Mononuclear cell (primary cell): ENCODE measurements at regions not wholly inside any gene's neighbourhood (a gene's known extent, or its start where the extent isn't known, plus 50 kb on each side); places are given as distances from the start of the nearest gene placed in this dataset.
"Not testable (repeated sequence)": the region's sequence is repeated elsewhere in the genome, so short reads cannot be mapped to it uniquely, and the experiment has no call there.

Experiments
- H3K27me3 ChIP-seq: 2 replicates; pipeline ENCODE4 v1.6.0; 2011; ENCODE audit warnings: low read length, control low read depth; ENCODE audit not compliant: insufficient read depth
- H3K4me1 ChIP-seq: 2 replicates; pipeline ENCODE4 v1.5.1; 2011; ENCODE audit warnings: mild to moderate bottlenecking, low read length, control low read depth; ENCODE audit not compliant: insufficient read depth
- H3K4me3 ChIP-seq: 2 replicates; pipeline ENCODE4 v1.5.1; 2011; ENCODE audit warnings: mild to moderate bottlenecking, low read length, moderate library complexity
- H3K9me3 ChIP-seq: 2 replicates; pipeline ENCODE4 v1.5.1; 2011; ENCODE audit warnings: low read depth, mild to moderate bottlenecking, control low read depth, low read length

DNA sequence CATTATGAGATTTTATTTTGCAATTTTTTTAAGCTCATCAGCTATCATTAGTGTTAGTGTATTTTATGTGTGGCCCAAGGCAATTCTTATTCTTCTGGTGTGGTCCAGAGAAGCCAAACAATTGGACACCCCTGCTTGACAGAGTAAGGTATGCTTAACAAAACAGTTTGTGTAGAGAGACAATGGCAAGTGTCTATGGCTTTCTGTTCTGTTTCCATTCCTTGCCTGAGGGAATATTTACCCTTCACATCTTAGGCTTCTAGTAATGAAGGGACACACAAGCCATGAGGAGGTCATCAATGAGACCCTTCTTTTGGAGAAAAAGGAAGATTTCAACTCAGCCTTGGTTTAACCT is 1278.4 kb upstream of the TENM4 start:
- Histone ChIP-seq H3K9me3 (no peaks in the 10 kb centered on the region), H3K4me1 (no peaks in the 10 kb centered on the region), H3K27me3 (no peaks in the 10 kb centered on the region), H3K4me3 (no peak overlapping the region)

DNA sequence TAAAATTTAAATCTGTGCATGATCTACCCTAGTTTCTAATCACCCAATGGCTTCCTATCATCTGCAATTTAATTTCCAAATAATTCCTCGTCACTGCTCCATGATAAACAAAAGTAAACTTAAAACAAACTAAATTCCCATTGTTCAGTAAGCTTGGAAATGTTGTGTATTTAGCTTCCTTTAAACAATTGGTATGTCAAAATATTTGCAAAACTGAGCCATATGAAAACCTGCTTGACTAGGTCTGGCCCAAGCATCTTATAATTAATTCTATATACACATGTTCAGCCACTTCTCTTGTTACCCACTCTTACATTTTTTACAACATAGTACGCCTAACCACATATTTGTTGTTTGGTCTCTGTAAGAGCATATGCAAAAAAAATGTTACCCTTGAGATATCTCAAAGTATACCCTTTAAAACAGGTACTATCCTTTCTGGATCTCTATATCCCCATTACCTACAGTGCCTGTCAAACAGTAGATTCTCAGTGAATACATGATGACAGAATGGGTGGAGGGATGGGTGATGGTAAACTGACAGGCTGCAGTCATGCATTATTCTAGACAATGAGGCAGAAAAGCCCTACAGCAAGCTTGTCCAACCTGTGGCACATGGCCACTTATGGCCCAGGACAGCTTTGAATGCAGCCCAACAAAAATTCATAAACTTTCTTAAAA is 1277.9 kb upstream of the TENM4 start:
- no peaks in the 10 kb centered on the region for H3K9me3 ChIP-seq

DNA sequence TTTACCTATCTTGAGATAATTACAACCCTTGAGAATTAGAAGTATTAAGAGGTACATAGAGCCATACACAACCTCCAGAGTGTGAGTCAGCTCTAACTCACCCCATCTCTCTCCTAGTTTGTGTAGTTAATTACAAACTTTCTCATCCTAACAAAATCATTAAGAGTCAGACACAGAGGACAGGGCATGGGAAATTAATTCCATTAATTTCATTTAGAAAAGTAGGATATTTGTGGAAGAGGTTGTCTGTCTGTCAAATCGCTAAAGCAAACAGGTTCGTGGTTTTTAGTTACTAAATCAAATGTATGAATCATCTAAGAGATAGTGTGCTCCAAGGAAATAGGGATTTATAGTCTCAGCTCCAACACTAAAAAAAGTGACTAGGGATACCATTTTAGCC is 1261.4 kb upstream of the TENM4 start:
- H3K9me3 ChIP-seq = peaks cover 5% of the 10 kb centered on the region
- no peaks in the 10 kb centered on the region for H3K27me3 ChIP-seq
- H3K4me1 ChIP-seq = no peaks in the 10 kb centered on the region
- H3K4me3 ChIP-seq = no peak overlapping the region

More for the DNA sequence above, 1277.9 kb upstream of the TENM4 start:
- Histone ChIP-seq H3K4me3 (no peak overlapping the region), H3K27me3 (no peaks in the 10 kb centered on the region), H3K4me1 (no peaks in the 10 kb centered on the region)

DNA sequence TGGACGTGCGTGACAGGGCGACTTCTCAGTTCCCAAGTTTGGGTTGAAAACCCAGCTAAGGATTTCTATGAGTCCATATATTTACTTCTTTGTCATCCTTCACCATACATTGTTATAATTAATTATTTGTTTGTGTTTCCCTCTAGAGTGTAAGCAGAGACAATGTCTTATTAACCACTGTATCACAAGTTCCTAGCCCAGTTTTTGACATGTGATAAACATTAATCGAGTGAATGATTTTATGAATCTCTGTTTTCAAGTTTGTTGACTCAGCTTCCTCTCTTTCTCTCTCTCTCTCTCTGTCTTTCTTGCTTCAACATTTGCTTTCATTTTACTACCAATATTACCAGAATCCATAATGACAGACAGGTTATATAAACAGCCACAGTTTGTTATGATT is 1259.6 kb upstream of the TENM4 start:
- Histone ChIP-seq H3K4me3 (no peak overlapping the region), H3K4me1 (no peaks in the 10 kb centered on the region), H3K9me3 (peaks cover 5% of the 10 kb centered on the region), H3K27me3 (no peaks in the 10 kb centered on the region)

DNA sequence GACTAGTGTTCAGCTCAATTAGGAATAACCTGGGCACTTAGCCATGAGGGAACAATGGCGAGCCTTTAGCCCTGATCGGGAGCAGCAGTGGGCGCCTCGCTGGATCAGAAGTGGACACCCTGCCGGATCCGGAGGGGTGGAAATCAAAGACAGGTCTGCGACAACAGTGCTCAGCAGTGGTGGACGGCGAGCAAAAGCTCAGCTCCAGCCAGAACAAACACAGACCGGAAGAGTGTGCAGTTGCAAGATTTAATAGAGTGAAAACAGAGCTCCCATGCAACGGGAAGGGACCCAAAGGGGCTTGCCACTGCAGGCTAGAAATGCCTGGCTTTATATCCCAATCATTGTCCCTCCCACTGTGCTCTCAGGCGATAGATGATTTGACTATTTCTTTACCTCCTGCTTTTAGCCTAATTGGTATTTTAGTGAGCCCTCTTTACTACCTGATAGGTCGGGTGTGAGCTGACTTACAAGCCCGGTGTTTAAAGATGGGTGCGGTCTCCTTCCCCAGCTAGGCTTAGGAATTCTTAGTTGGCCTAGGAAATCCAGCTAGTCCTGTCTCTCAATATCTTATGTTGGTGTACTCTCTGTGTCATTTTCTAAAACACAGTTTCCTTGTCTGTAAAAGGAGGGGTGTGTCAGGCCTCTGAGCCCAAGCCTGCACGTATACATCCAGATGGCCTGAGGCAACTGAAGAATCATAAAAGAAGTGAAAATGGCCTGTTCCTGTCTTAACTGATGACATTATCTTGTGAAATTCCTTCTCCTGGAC is 1258.8 kb upstream of the TENM4 start:
- not testable (repeated sequence) for H3K4me3 ChIP-seq, H3K27me3 ChIP-seq, H3K9me3 ChIP-seq, H3K4me1 ChIP-seq

DNA sequence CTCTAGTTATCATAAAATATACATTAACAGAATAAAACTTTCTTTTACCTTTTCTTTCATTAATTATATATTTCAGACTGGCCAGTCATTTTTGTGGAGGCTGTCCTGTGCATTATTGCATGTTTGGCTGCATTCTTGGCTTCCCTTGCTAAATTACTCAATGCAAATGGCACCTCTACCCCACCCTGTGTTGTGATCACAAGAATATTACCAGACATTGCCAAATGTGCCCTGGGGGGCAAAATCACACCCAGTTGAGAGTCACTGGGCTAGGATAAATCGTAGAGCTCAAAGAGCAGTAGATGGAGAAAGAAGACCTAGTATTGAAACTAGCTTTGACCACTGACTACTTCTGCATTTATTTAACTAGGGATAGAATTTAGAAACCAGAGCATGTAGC is 1257.8 kb upstream of the TENM4 start:
- Histone ChIP-seq H3K27me3 (no peaks in the 10 kb centered on the region), H3K9me3 (no peaks in the 10 kb centered on the region), H3K4me1 (no peaks in the 10 kb centered on the region), H3K4me3 (no peak overlapping the region)

DNA sequence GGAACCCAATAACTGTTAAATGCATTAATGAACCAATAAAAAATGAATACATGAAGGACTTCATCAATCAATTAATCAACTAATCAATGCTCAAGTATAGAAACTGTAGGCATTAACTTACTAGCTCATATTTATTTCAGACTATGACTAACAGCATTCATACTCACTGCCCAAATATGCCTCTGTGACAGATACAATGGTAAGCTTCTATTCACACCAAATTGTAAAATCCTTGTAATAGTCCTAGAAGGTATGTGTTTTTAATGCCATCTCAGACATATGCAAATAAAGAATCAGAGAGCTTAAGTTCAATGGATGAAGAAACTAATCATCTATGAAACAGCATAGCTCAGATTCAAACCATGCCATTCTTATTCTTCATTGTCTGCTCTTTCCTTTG is 1253.6 kb upstream of the TENM4 start:
- H3K4me1 ChIP-seq = no peaks in the 10 kb centered on the region
- no peak overlapping the region for H3K4me3 ChIP-seq
- no peaks in the 10 kb centered on the region for H3K9me3 ChIP-seq
- no peaks in the 10 kb centered on the region for H3K27me3 ChIP-seq

DNA sequence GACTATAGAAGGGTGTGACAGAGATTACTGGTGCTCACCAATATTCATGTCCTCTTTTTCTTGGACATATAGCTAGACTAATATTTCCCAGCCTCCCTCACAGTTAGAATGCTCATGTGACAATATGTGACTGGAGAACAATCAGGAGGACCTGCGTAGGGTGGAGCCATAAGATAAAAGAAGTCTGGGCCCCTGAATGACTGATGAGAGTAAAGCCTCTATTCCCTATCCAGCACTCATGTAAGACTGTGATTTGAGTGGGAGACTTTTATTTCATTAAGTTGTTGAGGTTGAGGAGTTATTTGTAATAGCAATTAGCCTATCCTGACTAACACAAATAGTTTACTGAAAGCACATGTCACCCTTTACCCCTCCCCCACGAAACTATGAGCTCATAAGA is 1247.1 kb upstream of the TENM4 start:
- no peaks in the 10 kb centered on the region for H3K4me1 ChIP-seq
- no peaks in the 10 kb centered on the region for H3K27me3 ChIP-seq
- H3K4me3 ChIP-seq = no peak overlapping the region
- H3K9me3 ChIP-seq = no peaks in the 10 kb centered on the region

DNA sequence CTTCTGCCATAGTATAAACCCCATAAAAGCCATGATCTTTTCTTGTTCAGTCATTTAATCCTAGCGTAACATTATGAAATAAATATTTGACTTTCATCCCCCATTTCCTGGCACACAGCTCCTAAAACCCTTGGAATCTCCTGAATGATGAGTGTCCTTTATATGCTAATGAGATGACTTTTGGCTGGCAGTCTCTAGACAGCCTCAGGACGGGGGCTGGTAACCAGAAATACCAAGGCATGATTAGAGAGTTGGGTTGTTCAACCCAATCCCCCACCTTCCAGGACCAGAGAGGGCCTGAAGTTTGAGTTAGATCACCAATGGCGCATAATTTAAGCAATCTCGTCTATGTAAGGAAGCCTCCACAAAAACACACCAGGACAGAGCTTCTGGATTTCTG is 1246.1 kb upstream of the TENM4 start:
- H3K9me3 ChIP-seq = no peaks in the 10 kb centered on the region

DNA sequence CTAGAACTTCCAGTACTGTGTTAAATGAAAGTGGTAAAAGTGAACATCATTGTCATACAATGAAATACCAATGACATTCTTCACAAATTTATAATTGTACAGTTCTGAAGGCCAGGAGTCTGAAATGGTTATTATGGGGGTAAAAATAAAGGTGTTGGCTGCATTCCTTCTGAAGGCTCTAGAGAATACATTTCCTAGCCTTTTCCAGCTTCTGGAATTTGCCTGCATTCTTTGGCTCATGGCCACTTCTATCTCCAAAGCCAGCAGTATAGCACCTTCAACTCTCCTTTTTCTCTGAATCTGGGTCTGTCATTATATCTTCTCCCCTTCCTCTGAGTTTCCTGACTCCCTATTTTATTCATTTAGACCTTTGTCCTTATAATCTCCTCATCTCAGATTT is 1232.7 kb upstream of the TENM4 start:
- H3K27me3 ChIP-seq = no peaks in the 10 kb centered on the region
- no peaks in the 10 kb centered on the region for H3K4me1 ChIP-seq
- no peak overlapping the region for H3K4me3 ChIP-seq
- peaks cover 6% of the 10 kb centered on the region for H3K9me3 ChIP-seq

More for the DNA sequence above, 1246.1 kb upstream of the TENM4 start:
- no peaks in the 10 kb centered on the region for H3K27me3 ChIP-seq
- H3K4me3 ChIP-seq = no peak overlapping the region
- H3K4me1 ChIP-seq = no peaks in the 10 kb centered on the region

DNA sequence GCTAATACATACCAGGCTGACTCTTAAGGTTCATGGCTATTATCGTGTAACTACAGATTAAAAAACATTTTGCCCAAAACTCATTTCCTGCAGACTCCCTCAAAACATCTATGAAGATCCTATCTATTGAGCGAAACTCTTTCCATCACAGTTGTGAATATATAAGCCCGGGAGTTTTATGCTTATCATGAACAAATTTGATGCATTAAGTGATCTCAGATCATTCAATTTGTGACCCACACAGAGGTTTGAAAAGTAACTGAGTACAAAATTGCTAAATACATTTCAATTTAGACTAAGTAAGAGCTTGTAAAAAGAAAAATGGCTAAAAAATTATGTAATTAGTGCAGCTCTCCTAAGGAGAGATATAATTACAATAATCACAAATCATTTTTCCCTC is 1228.8 kb upstream of the TENM4 start:
- Histone ChIP-seq H3K9me3 (no peaks in the 10 kb centered on the region), H3K4me3 (no peak overlapping the region), H3K4me1 (no peaks in the 10 kb centered on the region), H3K27me3 (no peaks in the 10 kb centered on the region)

DNA sequence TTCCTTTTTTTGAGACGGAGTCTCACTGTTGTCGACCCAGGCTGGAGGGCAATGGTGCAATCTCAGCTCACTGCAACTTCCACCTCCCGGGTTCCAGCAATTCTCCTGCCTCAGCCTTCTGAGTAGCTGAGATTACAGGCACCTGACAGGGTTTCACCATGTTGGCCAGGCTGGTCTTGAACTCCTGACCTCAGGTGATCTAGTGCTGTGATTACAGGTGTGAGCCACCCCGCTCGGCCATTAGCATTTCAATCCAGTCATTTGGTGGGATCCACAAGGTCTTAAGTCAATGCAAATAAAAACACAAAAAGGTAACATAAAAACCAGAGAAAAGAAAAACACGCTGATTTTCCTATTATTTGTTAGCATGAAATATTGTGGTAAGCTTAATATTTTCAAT is 1227.2 kb upstream of the TENM4 start:
- no peaks in the 10 kb centered on the region for H3K9me3 ChIP-seq
- no peak overlapping the region for H3K4me3 ChIP-seq
- H3K27me3 ChIP-seq = no peaks in the 10 kb centered on the region
- no peaks in the 10 kb centered on the region for H3K4me1 ChIP-seq

DNA sequence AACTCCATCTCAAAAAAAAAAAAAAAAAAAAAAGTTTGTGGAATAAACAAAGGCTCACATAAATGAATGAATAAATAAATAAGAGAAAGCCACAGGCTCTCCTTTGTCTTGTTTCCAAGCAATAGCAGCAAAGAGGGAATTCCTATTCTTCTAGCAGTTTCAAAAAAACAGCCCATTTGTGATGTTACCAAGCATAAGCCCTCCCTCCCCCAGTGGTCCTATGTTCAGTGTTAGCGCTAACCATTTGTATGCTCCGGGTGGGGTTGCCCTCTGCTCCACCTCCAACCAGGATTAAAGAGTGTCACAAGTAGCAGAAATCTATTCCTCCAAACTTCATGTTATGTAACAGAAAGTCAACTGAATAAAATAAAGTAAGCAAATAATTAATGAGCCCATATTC is 1215.0 kb upstream of the TENM4 start:
- no peak overlapping the region for H3K4me3 ChIP-seq
- H3K9me3 ChIP-seq = no peaks in the 10 kb centered on the region
- no peaks in the 10 kb centered on the region for H3K27me3 ChIP-seq
- no peaks in the 10 kb centered on the region for H3K4me1 ChIP-seq

DNA sequence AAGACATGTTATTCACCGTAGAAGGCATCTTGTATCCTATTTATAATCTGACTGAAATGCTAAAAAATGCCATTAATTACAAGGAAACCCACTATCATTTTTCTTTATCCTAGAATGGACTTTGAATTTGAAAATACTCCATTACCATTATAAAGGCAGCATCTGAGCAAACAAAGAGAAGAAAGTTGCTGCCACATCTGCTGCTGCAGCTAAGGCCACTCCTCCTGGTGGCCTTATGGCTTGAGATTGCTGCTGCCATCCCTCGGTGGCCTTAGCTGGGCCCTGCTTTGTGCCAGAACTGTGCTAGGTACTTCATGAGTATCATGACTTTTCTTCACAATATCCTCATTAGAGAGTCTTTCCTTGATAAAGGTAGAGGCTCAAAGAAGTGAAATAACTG is 1210.1 kb upstream of the TENM4 start:
- Histone ChIP-seq H3K4me3 (no peak overlapping the region), H3K4me1 (no peaks in the 10 kb centered on the region), H3K27me3 (no peaks in the 10 kb centered on the region), H3K9me3 (no peaks in the 10 kb centered on the region)

DNA sequence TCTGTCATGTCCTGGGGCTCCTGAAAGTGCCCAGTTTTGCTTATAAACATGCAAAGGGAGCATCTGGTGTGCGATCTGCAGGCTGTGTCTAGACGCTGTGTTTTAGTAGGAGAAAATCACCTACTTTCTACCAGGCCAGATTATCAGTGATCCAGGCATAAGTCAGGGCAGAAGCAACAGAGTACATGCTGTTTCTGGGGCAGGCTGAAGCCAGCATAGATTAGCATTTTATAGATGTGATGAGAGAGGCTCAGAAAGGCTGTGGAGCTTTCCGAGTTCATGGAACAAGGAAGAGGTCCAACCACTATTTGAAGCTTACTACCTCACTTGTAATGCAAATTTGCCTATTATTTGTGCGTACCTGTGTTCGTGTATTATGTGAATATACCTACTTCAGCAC is 1208.4 kb upstream of the TENM4 start:
- Histone ChIP-seq H3K4me1 (no peaks in the 10 kb centered on the region), H3K4me3 (no peak overlapping the region), H3K27me3 (no peaks in the 10 kb centered on the region), H3K9me3 (no peaks in the 10 kb centered on the region)

DNA sequence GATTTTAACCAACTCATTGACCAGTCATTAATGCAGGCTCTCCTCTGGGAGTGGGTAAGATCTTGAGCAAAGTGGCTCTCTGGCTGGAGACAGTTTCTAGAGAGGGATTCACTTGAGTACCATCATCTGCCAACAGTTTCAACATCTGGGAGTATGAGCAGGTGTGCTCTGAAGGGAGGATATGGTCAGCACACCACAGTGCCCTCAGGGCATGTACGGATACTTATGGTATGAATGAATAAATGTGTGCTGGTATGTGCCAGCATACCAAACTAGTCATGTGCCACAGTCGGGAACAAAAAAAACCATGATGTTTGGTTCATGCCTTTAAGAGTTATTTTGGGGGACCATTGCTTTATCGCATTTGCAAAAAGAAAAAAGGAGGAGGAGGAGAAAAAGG is 1197.5 kb upstream of the TENM4 start:
- no peak overlapping the region for H3K4me3 ChIP-seq
- no peaks in the 10 kb centered on the region for H3K27me3 ChIP-seq
- H3K4me1 ChIP-seq = no peaks in the 10 kb centered on the region
- no peaks in the 10 kb centered on the region for H3K9me3 ChIP-seq
